GM13977 (cell line): ENCODE measurements at regions not wholly inside any gene's neighbourhood (a gene's known extent, or its start where the extent isn't known, plus 50 kb on each side); places are given as distances from the start of the nearest gene placed in this dataset.

Experiments used
- DNase-seq: peaks from one replicate; pipeline ENCODE4 v3.0.0; 2012; ENCODE audit warnings: low spot score
- CTCF ChIP-seq: IDR thresholded peaks from 2 replicates; pipeline ENCODE4 v1.5.1; 2012; ENCODE audit warnings: mild to moderate bottlenecking, control low read depth; ENCODE audit not compliant: insufficient read depth; ENCODE audit errors: extremely low read depth, missing control alignments
- in situ Hi-C: fragments of 300-500 bp; cut with MboI; formaldehyde crosslinking; loops from one replicate; pipeline ENCODE4 v1.12.0; 2022; ENCODE audit warnings: low sequenced_read_pairs, low pct_unique_long_range_greater_than_20kb, mixed read lengths, inconsistent platforms; ENCODE audit not compliant: unreplicated experiment

GRCh38 chr3:118778201-118778600, 256.4 kb downstream of the IGSF11 start:
- TF ChIP-seq CTCF, result no peak
- in situ Hi-C loops, result no loop called here
- DNase-seq, result no peak

- in situ Hi-C loops, result no loop called here
- TF ChIP-seq CTCF, result no peak
- DNase-seq, result no peak
Measured at GRCh38 chr3:118781232-118781631, 253.4 kb downstream of the IGSF11 start.

GRCh38 chr3:118781839-118782238, 252.8 kb downstream of the IGSF11 start:
- DNase-seq, result no peak
- TF ChIP-seq CTCF, result no peak
- in situ Hi-C loops, result no loop called here

GRCh38 chr3:118782755-118783202, 251.9 kb downstream of the IGSF11 start:
- in situ Hi-C loops, result no loop called here
- TF ChIP-seq CTCF, result no peak
- DNase-seq, result peak; percentile 63

- DNase-seq, result no peak
- in situ Hi-C loops, result no loop called here
- TF ChIP-seq CTCF, result no peak
Measured at GRCh38 chr3:118785415-118785814, 249.2 kb downstream of the IGSF11 start.

- no peak for TF ChIP-seq CTCF
- in situ Hi-C loops, result no loop called here
- no peak for DNase-seq
Measured at GRCh38 chr3:118791246-118791645, 243.4 kb downstream of the IGSF11 start.

GRCh38 chr3:118792191-118792590, 242.5 kb downstream of the IGSF11 start:
- no peak for DNase-seq
- in situ Hi-C loops, result no loop called here
- no peak for TF ChIP-seq CTCF
